Omental fat pad (tissue), 3 donors: ENCODE measurements at regions not wholly inside any gene's neighbourhood (a gene's known extent, or its start where the extent isn't known, plus 50 kb on each side); places are given as distances from the start of the nearest gene placed in this dataset.
"Not testable (repeated sequence)": the region's sequence is repeated elsewhere in the genome, so short reads cannot be mapped to it uniquely, and the experiment has no call there.

Source experiments
- ATAC-seq: fragments of 150-250 bp; one replicate; pipeline ENCODE4 v1.9.1; 2016; ENCODE audit warnings: mild to moderate bottlenecking, moderate library complexity; ENCODE audit not compliant: low FRiP score
- DNase-seq: peaks from one replicate; pipeline ENCODE4 v3.0.0-alpha.2; 2019; ENCODE audit warnings: low spot score
- TF ChIP-seq, protein P1 (sequence below), 3 donors: fragments of 450-650 bp; IDR thresholded peaks; one replicate each; pipeline ENCODE4 v1.5.1; 2016 to 2017; ENCODE audit warnings: antibody characterized with exemption in 3 of 3, mild to moderate bottlenecking in 3 of 3, moderate library complexity in 2 of 3

DNA sequence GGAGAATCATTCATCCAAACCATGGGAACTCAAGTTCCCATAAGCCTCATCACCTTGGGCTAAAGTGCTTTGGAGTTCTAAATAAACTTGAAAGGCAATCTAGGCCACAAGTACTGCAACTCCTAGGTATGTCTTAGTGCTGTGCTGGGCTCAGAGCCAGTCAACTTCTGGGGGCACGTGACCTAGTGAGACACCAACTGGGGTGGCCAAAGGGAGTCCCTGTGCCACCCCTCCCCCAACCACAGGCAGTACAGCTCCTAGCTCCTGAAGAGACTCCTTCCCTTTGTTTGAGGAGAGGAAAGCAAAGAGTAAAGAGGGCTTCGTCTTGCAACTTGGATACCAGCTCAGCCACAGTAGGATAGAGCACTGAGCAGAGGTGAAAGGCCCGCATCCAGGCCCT, 154.2 kb upstream of the IL1RAPL2 start:
- ATAC-seq = no peak
- DNase-seq = no peak
- TF ChIP-seq, protein P1, sequence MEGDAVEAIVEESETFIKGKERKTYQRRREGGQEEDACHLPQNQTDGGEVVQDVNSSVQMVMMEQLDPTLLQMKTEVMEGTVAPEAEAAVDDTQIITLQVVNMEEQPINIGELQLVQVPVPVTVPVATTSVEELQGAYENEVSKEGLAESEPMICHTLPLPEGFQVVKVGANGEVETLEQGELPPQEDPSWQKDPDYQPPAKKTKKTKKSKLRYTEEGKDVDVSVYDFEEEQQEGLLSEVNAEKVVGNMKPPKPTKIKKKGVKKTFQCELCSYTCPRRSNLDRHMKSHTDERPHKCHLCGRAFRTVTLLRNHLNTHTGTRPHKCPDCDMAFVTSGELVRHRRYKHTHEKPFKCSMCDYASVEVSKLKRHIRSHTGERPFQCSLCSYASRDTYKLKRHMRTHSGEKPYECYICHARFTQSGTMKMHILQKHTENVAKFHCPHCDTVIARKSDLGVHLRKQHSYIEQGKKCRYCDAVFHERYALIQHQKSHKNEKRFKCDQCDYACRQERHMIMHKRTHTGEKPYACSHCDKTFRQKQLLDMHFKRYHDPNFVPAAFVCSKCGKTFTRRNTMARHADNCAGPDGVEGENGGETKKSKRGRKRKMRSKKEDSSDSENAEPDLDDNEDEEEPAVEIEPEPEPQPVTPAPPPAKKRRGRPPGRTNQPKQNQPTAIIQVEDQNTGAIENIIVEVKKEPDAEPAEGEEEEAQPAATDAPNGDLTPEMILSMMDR (IDR thresholded peaks at IDR 0.05) = no peak

DNA sequence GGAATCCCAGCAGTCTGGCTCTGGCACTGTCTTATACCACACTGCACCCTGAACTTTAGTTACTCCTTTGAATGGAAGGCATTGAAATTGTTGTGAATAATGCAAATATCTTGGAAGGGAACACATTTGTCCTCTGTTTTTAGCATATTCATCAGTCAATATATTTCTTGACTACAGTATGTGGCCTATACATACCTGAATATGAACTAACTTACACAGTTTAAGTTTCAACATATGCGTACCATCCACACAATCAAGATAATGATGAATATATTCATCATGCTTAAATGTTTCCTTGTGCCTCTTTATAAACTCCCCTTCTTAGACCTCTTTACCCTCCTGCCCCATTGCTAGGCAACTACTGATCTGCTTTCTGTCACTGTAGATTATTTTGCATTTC, 145.7 kb upstream of the ESX1 start:
- TF ChIP-seq, protein P1 (IDR thresholded peaks at IDR 0.05) = no peak

DNA sequence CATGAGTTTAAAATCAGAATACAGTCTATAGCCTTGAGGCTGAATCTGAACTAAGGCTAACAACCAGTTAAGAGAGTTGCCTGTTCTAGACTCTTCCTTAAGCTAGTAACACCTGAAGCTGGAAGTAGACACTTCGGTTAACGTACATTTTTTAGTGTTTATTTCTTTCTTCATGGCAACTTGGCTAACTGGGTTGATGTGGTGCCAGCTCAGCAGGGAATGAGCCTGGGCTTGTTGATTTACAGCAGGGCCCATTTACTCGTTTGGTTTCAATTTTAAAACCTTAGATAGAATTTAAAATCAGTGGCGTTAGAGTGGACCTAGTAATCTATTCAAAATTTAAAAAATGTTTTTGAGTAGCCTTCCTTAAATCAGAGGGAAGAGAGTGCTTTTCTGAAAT, 137.6 kb upstream of the ESX1 start:
- TF ChIP-seq, protein P1 (IDR thresholded peaks at IDR 0.05) = no peak
- ATAC-seq = no peak
- no peak for DNase-seq

More for the DNA sequence above, 145.7 kb upstream of the ESX1 start:
- no peak for ATAC-seq
- DNase-seq = no peak

DNA sequence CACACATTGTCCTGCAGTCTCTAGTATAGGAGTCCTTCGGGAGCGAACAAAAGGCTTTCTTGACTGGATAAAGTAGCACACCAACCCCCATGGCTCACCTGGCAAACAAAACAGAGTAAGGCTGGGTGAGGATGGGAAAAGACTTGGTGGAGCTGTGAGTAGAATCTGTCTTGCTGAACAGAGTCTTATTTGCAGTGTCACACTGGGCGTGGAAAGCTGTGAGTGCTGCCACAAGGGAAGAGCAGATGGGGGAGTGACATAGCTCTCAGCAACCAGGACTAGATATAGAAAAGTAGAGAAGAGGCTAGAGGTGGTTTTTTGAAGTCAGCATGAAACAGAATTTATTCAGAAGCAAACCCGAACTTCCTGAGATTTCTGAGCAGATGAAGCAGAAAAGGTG, 137.2 kb upstream of the ESX1 start:
- TF ChIP-seq, protein P1 (IDR thresholded peaks at IDR 0.05) = no peak
- ATAC-seq = no peak
- no peak for DNase-seq

DNA sequence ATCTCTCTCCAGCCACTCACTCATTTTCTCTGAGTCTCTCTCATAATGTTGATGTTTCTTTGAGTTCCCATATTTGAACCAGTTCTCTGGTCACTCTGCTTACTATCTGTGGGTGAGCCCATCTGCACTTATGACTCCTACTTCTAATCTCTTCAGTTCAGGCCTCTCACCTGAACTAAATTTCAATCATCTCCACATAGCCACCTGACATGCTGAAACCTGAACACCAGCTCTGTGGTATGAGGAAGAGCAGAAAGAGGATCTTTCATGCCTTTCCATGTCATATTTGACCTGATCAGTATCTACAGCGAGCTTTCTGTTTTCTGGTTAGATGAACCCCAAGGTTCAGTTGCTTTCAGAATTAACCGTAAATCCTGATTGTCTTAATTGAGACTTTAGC, 122.2 kb upstream of the ESX1 start:
- TF ChIP-seq, protein P1 (IDR thresholded peaks at IDR 0.05) = no peak
- ATAC-seq = no peak

DNA sequence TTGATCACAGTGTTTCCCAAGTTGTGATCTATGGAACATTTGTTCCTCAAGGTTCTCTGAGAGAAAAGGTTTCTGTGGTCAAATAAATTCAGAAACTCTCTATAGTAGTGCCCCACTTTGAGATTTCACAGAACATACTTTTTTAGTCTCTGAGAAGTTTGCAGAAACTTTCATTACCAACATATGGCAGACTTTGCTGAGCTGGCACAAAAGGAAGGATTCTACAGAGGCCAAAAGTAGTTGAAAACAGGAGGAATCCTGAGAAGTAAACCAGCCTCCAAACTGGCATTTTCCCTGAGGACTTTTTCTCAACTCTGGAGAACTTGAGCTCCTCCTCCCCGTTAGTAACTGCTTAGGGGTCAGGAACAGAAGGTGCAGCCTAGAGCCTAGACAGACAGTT, 117.8 kb upstream of the ESX1 start:
- TF ChIP-seq, protein P1 (IDR thresholded peaks at IDR 0.05) = no peak
- ATAC-seq (no peak), DNase-seq (no peak)

More for the DNA sequence above, 122.2 kb upstream of the ESX1 start:
- DNase-seq = no peak

DNA sequence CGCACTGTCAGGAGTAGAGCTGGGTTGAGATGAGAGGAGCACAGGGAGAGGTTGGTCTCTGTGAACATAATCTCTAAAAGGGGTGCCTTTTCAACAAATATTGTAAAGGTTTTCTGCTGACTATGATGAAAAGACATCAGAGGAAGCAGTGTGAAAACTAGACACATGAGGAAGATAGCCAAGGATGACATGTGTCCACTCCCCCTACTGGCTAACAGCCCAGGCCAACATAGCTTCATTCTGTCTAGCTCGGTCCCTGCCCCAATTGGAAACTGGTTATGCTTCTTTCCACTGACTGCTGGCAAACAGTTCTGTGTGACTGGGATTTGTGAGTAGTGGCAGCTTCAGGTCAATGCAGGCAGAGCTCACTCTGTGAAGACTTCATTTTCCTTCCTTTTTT, 115.4 kb upstream of the ESX1 start:
- DNase-seq (no peak), ATAC-seq (no peak)
- TF ChIP-seq, protein P1 (IDR thresholded peaks at IDR 0.05) = no peak

DNA sequence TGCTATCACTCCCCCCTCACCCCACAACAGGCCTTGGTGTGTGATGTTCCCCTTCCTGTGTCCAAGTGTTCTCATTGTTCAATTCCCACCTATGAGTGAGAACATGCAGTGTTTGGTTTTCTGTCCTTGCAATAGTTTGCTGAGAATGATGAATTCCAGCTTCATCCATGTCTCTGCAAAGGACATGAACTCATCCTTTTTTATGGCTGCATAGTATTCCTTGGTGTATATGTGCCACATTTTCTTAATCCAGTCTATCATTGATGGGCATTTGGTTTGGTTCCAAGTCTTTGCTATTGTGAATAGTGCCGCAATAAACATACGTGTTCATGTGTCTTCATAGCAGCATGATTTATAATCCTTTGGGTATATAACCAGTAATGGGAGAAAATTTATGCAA, 106.0 kb upstream of the ESX1 start:
- ATAC-seq, DNase-seq: not testable (repeated sequence)
